GM19023 (cell line): ENCODE measurements at regions not wholly inside any gene's neighbourhood (a gene's known extent, or its start where the extent isn't known, plus 50 kb on each side); places are given as distances from the start of the nearest gene placed in this dataset.

Experiments used
- ATAC-seq: cut with Tn5 transposase; IDR thresholded peaks from one replicate; pipeline ENCODE4 v1.9.1; 2021; ENCODE audit warnings: mild to moderate bottlenecking, moderate library complexity; ENCODE audit not compliant: unreplicated experiment

DNA sequence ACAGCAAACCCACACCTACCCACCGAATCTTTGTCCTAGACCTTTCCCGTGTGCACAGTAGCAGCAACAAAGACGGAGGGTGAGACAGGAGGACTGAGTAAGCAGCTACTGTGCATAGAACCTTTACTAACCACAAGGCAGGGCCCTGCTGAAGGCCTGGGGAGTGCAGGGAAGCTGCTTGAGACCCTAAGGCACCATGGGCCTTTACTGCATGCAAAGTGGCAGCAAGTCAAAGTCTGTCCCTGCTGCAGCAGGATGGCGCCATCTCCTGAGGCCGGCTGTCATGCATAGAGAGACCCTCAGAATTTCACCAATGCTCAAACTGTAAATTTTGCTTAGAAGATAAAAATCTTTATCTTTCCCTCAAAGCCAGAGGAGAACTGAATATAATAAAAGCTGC lies 610.5 kb downstream of the ACTR3B start:
- no peak for ATAC-seq

DNA sequence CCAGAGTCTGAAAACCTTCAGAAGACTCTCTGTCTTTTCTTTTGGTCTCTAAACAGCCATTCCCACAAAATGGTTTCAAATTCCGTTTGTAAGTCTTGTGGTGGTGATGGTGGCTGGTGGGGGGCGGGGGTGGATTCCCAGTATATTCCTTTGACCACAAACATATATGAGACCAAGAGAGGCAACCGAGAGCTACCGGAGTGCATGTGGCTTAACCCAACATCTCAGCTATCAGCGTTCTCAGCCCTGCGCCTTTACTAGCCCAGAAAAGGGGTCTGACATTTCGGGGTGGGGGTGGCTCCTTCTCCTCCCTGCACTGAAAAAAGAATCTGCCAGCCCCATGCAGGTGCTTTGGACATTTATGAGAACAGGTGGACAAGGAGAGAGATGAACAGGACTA lies 621.1 kb downstream of the ACTR3B start:
- ATAC-seq: no peak

DNA sequence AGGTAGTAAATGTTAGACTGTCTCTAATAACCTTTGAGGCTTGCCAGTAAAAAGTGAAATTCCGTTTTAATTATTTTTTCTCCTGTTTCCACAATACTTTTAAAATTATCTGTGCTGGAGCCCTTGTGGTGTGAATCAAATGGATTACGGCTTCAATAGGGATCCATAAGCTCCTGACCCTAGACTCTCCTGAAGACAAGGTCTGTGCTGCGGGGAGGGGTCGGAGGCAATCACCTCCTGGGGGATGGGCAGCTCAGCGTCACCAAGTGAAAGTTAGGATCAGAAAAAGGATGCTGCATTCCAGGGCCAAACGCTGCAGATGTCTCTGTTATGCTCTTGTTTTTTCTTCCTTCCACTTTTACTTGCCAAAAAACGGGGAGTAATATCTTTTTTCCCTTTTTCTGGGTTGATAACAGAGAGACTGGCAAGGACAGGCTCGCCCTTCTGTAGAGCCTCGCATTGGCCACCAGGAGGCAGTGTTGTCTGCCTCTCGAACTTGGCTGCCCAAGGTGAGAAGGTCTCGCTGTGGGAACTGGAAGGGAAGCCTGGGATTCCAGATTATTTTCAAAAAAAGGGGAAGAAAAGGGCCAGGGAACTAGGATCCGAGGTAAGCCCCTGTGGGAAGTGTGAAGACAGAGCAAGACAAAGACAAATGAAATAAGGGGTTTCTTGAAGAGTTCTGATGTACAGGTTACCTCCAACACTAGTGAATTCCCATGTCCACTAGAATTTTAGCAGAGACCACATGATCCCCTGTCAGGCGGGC lies 621.9 kb downstream of the ACTR3B start:
- ATAC-seq: peak; percentile 78

DNA sequence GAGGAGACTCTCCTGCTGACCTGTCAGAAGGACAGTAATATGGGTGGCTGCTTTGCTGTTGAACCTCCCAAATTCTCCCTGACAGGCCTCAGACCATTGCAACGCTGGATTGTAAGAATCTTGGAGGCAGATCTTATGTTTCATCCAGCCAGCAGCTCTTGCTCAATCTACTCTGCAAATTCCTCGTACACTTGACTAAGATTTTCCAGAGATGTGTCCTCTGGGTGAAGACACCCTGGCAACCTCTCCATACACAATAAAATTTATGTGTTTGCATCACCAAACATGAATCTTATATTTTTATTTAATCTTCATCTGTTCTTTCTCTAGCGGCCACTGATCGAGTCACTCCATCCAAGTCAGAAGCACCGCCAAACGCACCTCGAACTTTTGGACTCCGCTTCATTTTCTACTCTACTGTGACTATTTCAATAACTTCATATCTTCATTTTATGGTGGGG lies 623.1 kb downstream of the ACTR3B start:
- no peak for ATAC-seq

DNA sequence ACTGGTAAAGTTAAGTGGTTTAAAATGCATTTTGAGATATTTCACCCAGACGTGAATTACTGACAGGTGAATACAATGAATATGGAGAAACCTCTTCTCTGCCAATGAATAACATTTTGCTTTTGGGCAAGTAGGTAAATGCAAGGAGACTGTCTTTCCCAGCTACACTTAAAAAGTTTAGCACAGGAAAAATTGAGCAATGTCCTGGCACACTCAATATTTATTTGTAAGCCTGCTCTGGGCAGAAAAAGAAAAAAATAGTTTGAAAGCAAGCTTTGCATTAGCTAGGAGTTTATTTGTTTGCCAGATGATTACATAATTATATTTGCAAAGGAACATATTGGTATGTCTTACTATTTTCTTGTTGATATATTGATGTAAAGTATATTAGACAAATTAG lies 624.2 kb downstream of the ACTR3B start:
- no peak for ATAC-seq

DNA sequence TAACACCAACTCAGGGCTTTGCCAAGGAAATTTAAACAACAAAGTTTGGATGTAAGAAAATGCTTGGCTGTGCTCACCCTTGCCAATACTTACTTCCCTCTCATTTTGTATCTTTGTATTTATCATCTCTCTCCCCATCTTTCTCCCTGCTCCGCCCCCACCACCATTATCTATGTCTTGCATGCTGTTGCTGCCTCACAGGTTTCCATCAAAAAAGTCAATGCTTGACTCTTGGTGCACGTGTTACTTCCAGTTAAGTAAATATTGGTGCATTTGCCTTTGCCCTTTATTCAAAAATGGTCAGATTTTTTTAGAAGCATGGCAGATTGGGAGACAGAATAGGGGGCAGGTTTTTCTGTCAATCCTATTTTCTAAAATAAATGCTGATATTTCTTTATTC lies 626.0 kb downstream of the ACTR3B start:
- no peak for ATAC-seq

DNA sequence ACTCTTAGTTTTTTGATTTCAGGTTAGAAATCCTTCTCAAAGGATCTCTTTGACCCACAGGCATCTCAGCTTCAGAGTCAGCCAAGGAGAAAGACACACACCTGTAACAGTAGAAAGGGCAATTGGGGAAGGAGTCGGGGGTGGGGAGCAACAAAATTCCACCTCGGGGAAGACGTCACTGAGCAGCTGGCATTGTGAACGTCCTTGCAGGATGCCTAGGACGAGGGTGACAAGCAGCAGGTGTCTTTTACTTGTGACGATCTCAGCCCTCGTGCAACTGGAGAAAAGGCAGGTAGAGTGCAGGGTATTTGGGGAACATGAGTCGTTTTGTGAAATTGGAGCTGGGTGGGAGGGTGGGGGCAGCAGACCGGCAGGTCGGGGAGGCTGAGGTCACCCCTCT lies 627.0 kb downstream of the ACTR3B start:
- no peak for ATAC-seq

DNA sequence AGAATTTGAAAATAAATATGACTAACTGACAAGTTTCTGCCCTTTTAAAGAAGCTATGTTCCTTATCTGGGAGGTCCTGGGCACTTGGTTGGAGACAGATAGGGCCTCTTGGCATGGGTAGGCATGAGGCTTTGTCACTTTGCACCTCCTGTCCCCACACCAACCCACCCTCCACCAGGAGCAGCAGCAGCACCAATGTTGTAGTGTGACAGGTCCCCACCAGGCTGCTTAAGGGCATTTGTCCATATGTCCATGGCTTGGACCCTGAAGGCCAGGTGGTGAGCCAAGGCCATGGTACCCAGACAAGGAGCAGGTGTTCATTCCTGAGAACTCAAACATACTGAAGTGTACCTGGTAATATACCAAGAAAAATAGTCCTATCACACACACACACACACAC lies 629.1 kb downstream of the ACTR3B start:
- no peak for ATAC-seq

DNA sequence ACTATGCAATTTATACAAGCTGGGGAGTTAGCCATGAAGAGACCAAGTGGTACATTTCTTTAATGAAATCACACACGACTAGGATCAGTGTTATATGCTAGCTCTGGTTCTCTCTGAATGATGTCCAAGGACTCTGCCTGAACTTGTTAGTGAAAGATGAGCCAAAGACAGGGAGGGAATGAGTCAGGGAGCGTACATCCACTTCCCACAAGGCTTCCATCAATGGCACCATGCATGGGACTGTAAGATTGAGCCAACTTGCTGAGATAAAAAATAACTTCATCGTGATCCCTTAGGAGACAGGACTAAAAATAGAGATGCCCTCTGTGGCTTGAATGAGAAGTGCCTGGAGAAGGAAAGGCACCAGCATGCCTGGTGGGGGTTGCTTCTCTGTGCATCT lies 629.7 kb downstream of the ACTR3B start:
- no peak for ATAC-seq

DNA sequence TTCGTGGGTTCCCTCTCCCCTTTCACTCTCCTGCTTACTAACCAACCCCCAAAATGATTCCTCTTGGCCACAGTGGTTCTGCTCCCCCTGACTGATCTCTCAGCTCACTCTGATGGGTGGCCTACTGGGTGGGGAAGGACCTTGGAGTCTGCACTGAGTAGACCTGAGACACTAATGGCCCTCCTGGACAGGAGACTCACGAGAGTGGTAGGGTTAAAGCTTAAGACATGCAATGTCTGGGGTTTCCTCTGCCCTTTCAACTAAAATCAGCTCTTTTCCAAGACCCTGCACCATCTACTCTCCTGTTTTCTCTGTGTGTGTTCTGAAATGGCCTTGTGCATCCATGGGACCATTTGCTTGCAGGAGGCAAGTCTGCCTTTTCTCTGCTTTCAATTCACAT lies 631.4 kb downstream of the ACTR3B start:
- ATAC-seq: no peak

DNA sequence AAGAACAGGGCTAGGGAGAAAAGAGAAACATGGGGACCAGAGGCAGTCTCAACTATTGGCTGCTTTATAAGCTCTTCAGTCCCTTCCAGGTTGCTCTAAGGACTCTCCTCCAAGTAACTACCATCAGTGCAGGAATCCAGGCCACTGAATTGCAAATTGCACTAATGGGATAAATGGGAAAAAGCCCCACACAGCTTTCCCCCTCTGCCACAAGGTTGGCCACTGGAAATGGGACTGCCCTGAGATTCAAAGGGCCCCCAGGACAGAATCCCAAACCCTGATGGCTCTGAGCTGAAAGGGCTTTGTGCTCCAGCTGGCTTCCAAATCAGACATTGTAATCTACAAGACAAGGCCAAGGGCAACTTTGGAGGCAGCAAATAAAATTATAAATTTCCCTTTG lies 633.2 kb downstream of the ACTR3B start:
- ATAC-seq: no peak

DNA sequence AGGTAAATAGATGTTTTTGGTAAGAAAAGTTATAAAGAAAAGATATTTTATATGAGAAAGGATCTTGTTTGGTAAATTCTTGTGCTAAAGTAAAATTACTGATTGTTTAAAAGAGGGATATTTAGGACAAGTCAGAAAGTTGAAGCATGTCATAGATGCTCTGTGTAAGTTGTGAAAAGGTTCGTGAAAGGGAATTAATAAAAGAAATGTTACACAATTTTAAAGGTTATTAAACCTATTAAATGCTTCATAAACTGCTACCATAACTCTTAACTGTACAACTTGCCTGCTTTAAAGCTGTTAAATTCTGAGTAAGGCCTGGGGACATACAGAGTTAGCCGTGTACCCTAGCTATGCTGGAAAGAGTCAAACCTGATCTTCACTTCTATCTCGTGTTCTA lies 634.1 kb downstream of the ACTR3B start:
- no peak for ATAC-seq

DNA sequence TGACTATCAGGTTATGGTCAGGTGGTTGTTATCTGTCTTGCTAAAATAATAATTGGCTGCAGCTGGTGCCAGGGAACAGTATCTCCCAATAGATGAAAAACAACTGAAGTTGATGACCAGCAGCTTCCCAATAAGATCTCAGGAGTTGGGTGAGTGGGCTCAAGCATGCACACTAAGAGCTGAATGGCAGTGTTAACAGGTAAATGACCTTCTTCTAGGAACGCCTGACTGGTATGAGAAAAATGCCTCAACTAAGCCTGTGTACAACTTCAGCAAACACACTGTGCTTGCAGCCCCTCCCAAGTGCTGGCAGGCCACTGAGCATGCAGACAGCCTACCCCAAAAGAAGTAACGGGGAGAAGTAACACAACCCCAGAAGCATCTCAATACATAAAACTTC lies 636.9 kb downstream of the ACTR3B start:
- no peak for ATAC-seq

DNA sequence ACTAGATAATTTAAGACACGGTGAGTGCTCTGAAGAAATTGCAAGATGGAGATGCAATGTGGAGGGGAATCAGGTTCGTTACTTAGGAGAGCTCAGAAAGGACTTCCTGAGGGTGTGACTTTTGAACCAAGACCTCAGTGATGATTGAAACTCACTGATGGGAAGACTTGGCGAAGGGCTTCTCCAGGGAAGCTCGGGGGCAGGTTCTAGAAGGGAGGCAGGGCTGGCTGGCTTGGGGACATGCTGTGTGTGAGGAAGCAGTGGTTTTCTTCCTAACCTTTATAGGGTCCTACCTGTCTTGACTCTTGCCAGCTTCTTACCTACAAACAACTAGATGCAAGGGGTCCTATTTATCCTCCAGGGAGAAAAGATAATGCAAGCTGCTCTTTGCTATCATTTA lies 637.9 kb downstream of the ACTR3B start:
- no peak for ATAC-seq

DNA sequence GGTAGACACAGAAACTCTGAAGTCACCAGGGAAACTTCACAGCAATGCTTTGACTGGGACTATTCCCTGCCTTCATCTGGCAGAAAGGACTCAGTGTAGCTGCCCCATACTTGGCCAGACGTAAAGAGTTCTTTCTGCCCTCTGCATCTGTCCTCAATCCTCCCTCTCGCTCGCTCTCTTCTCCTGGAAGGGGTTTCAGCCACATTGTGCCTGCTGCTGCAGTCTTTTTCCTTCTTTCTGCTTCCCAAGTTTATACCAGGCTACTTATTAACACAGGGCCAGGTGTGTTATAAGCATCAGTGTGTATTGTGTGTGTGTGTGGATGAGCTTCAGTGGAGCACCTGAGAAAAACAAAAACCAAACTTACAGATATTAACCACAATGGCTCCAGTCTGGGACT lies 638.4 kb downstream of the ACTR3B start:
- no peak for ATAC-seq

DNA sequence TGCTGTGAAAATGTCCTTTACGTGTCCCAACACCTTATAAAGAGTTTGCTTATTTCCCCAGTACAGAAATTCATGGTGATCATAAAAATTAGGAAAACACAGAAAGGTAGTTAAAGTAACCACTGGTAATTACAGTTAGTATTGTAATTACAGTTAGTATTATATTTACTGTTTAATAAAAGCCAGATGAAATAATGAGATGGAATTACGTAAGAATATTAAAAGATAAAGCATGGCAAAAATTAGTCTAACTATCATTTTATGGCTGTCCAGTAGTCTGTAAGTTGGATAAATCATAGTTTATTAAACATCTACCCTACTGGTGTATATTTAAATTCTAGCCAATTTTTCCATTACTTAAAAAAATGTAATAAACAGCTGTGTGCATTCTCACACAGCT lies 638.8 kb downstream of the ACTR3B start:
- ATAC-seq: no peak

DNA sequence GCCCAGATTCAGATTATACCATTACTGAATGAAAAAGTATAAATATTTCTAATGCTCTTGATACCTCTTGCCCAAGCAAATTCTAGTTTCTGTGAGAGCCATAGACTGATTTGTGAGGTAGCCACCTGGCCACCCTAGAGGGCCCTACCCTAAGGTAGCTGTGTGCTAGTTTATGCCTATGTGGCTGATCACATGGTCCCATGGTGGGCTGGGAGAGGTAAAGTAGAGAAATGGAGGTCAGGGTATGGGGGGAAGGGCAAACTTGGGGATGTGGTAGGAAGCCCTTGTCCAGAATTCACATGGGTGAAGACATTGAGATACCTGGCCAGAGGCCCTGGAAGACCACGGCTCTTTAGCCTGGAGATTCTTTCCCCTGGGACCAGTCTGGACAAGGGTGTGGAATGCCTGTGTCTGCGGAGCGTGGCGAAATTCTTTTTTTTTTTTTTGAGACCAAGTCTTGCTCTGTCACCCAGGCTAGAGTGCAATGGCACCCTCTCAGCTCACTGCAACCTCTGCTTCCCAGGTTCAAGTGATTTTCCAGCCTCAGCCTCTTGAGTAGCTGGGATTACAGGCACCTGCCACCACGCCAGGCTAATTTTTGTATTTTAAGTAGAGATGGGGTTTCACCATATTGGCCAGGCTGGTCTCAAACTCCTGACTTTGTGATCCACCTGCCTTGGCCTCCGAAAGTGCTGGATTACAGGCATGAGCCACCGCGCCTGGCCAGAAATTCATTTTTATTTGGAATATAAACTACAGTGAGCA lies 639.4 kb downstream of the ACTR3B start:
- ATAC-seq: no peak

DNA sequence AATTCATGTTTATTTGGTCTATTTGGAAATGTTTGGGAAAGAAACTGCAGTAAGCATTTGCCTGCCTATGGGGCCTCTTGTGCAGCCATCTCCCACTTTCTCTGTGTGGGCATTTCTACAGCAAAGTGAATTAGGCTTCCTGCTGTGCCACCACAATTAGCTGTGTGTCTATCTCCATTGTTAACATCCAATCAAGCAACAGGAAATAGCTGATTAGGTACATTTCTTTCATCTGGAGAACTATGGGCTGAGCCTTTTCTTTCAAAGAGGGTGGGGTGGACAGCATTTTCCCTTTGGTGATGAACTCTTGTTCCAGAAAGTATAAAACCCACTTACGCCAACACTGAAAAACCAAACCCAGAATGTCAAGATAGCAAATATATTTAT lies 640.0 kb downstream of the ACTR3B start:
- no peak for ATAC-seq

DNA sequence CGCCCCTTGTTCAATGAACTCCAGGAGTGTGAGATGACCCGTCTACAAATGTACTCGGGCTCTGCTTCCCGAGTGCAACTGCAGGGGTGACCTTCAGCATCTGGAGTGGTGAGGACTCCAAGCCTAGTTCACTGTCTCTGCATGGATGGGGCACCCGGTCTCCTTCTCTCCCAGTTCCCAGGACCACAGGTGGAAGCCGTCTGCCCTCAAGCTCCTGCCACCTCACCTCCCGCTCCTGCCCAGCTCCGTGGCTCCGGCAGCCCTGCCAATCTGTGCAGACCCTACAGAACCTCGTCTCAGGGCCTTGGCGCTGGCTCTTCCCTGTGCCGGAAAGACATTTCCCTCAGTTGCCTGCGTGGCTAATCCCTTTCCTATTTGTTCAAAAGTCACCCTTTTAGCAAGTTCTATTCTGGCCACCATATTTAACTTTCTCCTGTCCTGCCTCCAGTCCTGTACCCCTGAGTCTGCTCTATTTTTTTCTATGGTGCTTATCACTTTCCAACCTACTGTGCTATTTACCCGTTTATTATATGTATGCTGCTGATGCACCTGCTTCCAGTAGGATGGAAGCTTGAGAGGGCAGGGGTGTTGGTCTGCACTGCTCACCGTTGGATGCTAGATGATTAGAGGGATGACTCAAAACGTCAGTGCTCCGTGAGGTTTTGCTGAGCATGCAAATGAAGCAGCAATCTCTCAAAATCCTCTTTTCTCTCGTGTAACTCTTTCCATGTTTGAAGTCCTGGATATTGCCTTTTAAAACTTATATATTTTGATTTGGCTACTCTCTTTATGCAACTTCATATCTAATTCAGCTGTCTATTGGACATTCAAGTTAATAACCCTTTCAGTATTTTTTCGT lies 641.4 kb downstream of the ACTR3B start:
- ATAC-seq: no peak

DNA sequence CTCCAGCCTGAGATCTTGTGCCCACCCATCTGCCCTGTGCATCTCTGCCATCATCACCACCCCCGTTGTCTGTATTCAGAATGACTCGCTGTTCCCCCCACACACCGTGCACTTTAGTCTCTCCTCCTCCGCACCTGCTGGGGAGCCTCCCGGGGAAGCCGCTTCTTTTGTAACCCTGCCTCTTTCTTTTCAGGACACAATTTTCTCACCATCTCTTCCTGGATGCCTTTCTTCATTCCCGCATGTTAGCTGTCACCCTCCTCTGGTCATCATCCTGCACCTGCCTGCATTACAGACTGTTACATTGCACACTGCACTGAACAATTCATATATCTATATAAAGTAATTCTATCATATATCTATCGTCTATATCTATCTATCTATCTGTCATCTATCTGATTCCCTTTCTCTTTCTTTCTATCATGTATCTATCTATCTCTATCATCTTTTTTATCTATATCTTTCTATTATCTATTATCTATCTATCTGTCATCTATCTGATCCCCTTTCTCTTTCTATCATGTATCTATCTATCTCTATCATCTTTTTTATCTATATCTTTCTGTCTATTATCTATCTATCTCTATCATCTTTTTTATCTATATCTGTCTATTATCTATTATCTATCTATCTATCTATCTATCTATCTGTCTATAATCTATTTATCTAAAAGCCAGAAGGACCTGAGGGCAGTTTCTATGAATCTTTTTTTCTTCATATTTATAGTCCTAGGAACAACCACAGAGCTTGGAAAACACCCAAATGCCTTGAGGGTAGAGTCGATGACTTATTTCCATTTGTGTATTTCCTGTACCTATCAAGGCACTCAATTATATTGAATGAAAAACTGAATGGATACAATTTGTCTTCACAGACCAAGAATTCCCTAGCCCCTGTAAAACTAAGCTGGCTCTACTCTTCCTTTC lies 642.5 kb downstream of the ACTR3B start:
- ATAC-seq: no peak
